NCI-H510A (cell line): ENCODE measurements at regions not wholly inside any gene's neighbourhood (a gene's known extent, or its start where the extent isn't known, plus 50 kb on each side); places are given as distances from the start of the nearest gene placed in this dataset.

Experiments
- DNase-seq: peaks from one replicate; lab custom pipeline; 2025; lab: John Stamatoyannopoulos, UW

GRCh38 chr13:105607016-105607415 is 928.4 kb downstream of the EFNB2 start:
- no peak for DNase-seq

GRCh38 chr13:105602956-105603670 is 932.3 kb downstream of the EFNB2 start:
- no peak for DNase-seq

- no peak for DNase-seq
Measured at GRCh38 chr13:105599477-105600037, 935.9 kb downstream of the EFNB2 start.

- no peak for DNase-seq
Measured at GRCh38 chr13:105598529-105598928, 936.9 kb downstream of the EFNB2 start.

GRCh38 chr13:105597573-105597972 is 937.9 kb downstream of the EFNB2 start:
- no peak for DNase-seq

DNA sequence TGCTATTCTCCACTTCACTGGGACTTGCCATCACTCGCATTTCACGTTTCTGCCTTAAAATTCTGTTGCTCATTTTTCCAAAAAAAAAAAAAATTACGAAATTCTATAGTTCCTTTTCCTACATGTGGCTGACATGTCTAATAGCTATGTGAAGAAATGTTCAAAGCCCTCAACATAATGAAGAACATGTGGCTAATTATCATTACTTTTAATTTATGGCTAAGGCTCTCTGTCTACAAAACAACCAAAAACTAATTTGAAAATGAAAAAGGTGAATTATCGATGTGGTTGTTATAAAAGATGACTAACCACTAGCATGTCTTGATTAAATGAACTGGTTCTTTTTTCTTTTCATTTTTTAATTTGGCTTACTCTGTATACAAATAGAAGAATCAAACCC is 940.0 kb downstream of the EFNB2 start:
- no peak for DNase-seq

DNA sequence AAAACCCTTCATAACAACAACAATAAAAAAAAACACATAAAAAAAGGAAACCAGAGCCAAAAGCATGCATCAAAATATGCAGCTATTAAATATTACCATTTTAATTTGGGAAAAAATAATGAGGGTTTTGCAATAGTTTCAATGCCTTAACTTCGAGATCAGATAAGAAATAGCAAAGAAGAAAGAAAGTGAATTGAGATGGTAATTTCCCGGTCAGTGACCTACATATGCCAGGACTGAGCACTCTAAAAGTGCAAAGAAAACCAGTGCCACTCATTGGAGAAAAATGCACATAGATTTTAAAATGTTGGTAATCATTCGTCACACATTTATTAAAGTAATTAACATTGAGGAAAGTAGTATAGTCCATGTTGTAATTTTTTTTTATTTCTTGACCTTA is 944.2 kb downstream of the EFNB2 start:
- no peak for DNase-seq

- DNase-seq = no peak
Measured at GRCh38 chr13:105587786-105588185, 947.7 kb downstream of the EFNB2 start.

DNA sequence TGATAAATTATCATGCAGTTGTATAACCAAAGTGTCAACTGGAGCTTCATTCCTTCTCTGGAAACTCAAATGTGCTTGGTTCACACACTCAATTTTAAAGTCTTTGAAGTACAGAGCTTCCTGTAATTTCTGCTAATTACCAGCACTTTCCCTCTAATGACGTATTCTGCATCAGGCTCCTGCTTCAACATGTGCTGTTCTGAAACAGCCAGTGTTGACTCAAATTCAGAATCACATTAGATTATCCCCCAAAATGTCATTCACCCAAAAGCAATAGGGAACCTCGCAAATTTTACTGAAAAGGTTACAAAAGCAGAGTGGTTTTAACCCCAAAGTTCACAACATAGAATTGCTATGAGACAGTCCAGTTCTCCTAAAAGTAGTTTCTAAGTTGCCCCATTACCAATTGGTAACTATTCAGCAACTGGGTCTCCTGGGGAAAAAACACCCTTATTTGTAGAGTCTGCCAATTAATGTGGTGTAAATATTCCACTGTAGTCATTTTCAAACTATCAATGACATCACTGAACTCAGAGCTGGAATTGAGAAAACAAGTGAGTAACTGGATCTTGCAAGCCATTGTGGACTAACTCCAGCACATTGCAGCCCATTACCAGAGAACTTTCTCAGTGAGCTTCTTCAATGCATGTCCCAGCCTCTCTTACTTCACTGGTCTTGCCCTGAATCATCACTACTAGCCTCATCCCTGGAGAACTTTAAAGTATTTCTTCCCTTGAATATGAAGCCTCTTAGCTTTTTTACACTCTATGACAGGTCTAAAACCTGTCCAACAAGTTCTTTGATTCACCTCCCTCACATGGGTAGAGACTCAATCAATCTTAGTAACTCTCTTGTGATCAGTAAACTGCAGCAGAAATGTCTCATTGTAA is 955.4 kb downstream of the EFNB2 start:
- DNase-seq = peak; percentile 15

GRCh38 chr13:105573136-105573535 is 962.3 kb downstream of the EFNB2 start:
- no peak for DNase-seq

- DNase-seq = no peak
Measured at GRCh38 chr13:105572401-105572800, 963.1 kb downstream of the EFNB2 start.

DNA sequence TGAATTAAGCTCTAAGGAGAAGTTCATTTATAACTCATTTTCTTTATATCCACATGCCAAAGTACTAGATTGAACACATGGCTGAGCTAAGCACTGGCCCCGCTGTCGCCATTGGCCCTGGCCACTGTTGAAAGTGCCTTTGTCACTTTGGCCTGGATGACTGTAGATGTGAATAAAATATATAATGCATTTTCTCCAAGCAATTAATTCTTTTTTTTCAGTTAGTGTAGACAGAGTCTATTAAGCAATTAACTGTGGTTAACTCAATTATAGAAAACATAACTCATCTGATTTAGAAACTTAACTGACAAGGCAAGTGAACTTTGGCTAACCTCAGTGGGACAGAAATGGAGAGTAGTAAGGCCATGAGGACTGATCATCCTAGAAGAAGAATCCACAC is 965.6 kb downstream of the EFNB2 start:
- no peak for DNase-seq

DNA sequence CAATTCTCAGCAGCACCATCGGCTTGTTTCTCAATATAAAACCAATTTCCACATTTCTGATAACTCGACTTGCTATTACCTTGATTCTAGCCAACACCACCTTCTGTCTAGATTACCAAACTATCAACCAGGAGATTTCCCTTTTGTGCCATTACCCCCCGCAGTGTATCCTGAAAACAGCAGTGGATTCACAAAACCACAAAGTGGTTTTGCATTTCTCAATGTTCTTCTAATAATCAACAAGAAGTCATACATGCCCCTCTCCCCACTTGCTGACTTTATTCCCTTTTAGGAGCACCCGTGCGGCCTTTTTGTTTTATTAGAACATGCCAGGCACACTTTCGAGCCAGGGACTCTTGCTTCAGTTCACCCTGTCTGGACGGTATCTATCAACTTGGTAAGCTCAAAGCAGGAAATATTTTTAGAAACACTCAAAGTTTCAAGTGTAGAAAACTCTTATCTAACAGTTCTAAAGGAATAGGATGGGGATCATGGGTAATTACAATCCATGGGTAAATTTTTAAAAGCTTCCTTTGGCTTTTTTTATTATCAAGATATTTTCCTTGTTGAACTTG is 967.4 kb downstream of the EFNB2 start:
- no peak for DNase-seq

DNA sequence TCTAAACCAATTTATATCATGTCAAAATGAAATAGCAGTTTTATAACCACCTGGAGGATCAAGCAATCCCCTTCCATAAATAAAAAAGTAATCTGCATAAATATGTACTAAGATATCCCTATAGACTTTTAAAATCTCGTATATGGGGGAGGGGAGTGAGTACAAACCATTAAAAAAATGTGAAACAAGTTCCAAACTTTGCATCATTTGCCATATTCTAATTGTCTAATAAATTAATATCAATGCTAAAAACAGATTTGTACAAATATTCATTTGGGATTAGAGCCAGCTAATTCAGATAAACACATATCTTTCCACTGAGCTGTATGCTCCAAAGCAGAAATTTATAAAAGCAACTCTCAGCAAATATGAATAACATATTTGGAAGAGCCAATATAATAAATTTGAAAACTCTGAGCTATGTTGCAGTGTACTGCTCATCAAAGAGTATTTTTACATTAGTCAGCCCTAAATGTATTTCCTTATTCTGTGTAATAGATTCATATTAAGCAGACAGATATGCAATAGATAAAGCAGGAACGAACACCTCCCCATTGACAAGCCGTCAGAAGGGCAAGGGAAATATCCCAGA is 970.2 kb downstream of the EFNB2 start:
- DNase-seq = no peak

GRCh38 chr13:105552078-105552477 is 983.4 kb downstream of the EFNB2 start:
- DNase-seq = no peak

DNA sequence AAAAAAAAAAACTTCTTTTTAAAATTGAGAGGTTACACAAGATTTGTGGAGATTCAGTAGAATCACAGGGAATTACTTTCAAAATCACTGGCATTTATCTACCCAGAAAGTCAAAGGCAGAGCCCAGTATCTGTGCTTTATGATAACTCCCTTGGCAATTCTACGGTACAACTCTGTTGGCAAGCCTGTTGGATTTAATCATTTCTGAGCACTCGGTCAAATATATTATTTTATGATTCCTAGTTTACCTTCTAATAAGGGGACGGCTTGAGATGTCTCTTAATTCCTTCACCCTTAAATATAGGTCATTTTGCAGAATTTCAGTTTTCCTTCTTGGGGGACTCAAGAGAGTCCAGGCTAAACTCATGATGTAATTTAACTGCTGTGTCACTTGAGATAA is 987.6 kb downstream of the EFNB2 start:
- DNase-seq = no peak

GRCh38 chr13:105545811-105546210 is 989.7 kb downstream of the EFNB2 start:
- no peak for DNase-seq

DNA sequence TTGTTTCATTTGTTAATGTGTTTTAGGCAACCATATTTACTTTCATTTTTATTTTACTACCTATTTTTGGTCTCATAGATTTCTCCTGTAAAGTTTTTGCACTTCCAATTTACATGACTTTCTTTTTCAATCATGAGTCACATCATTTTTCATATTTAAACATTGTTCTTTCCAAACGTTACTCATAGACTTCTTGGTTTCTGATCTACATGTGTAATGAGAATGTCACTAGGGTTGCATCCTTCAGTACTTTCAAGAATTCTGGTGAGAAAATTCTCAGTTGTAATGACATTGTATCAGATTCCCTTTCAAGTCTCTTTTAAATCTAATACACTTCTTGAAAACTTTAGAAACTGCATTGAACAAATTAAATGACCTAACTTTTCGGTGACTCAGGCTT is 991.7 kb downstream of the EFNB2 start:
- no peak for DNase-seq

GRCh38 chr13:105541565-105541964 is 993.9 kb downstream of the EFNB2 start:
- DNase-seq = no peak

- no peak for DNase-seq
Measured at GRCh38 chr13:105538346-105538745, 997.1 kb downstream of the EFNB2 start.

DNA sequence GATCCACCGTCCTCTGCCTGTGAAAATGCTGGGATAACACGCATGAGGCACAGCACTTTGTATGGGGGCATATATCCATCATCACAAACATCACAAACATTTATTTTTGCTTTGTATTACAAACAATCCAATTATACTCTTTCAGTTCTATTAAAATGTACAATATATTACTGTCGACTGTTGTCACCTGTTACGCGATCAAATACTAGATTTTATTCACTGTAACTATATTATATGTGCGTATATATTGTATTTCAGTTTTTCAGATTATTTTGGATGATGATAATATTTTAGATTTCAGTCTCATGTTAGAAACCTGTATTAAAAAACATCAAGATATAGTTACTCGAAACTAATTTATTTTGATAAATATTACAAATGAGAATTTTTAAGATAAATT is 998.3 kb downstream of the EFNB2 start:
- no peak for DNase-seq

DNA sequence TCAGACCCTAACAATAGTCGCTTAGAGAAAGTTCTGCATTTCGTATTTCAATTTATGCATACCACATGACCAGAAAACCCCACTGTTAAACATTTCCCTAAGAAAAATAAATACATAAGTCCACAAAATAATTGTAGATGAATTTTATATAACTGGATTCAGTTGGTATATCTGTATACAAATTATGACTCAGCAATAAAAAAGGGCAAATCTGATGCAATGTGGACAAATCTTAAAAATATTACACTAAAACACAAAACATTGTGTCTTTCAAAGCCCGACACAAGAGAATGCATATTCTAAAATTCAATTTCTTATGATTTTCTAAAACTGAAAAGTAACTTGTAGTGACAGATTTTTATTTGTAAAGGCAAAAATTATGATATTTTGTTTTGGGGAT is 1005.0 kb downstream of the EFNB2 start:
- DNase-seq = no peak
